ENCODE measurements at regions not wholly inside any gene's neighbourhood (a gene's known extent, or its start where the extent isn't known, plus 50 kb on each side); places are given as distances from the start of the nearest gene placed in this dataset.
"Not testable (repeated sequence)": the region's sequence is repeated elsewhere in the genome, so short reads cannot be mapped to it uniquely, and the experiment has no call there.

DNA sequence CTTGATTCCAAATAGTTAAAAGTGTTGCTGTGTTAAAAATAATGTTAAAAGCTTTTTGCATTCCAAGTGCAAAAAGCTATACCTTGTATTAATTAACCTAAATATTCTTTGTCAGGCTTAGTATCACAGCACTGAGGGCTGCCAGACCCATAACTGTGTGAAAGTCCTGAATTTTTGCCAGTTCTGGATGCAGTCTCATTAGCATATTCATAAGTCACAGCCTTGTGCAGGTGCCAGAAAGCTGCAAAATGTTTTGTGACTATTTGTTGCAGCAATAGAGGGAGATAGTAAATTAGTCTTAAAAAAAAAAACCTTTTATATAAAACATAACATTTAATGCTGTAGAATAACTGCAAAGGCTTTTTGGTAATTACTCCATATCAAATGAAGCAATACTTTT lies 56.6 kb downstream of the SLITRK1 start:
- peak; percentile 90 for FAIRE-seq
- peak; percentile 3 to 12 for DNase-seq (ENCODE audit: low spot score in 2 of 2)

DNA sequence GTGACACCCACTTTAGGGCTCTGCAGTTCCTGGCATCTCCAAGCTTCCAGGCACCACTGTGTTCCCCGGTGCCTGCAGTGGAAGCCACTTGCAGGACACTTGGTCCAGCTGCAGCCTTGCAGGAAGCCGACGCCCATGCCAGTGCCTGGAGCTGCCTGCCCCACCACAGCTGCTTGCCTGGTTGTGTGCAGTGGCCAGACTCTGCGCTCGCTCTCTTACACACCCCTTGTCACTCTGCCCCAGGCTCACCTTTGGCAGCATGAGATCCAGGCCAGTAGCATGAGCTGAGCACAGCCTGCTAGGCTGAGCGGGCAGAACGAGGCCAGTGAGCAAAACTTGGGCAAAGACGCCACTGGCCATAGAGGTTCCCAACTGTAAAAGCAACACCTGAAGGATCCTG lies 57.7 kb downstream of the SLITRK1 start:
- no peak for DNase-seq (ENCODE audit: low spot score in 2 of 2)
- no peak for FAIRE-seq

DNA sequence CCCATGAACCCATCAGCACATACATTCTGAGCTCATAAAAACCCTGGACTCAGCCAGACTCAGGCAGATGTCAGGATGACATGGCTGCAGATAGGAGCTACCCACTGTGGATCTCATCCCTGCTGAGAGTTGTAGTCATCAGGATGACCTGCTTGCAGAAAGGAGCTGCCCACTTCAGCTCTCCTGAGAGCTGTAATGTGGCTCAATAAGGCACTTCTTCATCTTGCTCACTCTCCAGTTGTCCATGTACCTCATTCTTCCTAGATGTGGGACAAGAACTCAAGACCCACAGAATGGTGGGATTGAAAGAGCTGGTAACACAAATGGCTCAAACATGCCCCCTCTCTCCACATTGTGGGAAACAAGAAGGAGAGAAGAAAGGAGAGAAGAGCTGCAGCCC lies 58.2 kb downstream of the SLITRK1 start:
- no peak for FAIRE-seq
- no peak for DNase-seq (ENCODE audit: low spot score in 2 of 2)

DNA sequence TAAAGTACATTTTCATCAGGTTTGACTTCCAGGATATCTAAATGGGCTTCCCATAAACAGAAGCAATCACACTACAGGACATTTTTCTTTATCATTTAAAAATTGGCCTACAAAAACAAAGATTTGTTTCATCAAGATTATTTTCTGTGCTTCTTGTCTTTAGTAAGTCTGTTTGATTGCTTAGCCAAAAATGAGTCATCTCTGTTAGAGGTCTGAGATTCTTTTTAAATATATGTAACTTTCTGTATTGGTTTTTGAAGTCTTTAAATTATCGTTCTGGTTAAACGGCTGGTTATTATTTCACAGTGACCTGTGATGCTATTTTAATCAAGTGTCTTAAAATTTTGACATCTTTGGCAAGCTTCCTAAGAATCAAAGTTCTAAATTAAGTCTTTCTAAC lies 62.7 kb downstream of the SLITRK1 start:
- no peak for FAIRE-seq

DNA sequence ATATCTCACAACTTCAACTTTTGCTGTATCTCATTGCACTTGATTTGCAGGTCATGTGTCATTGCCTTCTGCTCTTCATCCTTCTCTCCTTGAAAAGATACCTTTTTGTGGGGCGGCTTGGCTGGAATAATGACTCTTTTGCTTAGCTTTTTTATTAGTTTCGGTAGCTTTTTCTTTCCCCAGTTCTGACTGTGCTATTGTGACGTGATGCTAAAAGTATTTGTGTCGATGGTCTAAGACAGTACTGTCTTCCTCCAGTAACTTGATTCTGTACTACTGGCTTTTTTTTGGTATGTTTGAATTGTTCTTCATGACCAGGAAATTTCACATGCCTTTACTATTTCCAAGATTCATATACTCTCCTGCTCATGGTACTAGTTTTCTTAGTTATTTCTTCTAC lies 63.1 kb downstream of the SLITRK1 start:
- no peak for FAIRE-seq
- DNase-seq (ENCODE audit: low spot score in 2 of 2): no peak

More for the DNA sequence above, 62.7 kb downstream of the SLITRK1 start:
- no peak for DNase-seq (ENCODE audit: low spot score in 2 of 2)

DNA sequence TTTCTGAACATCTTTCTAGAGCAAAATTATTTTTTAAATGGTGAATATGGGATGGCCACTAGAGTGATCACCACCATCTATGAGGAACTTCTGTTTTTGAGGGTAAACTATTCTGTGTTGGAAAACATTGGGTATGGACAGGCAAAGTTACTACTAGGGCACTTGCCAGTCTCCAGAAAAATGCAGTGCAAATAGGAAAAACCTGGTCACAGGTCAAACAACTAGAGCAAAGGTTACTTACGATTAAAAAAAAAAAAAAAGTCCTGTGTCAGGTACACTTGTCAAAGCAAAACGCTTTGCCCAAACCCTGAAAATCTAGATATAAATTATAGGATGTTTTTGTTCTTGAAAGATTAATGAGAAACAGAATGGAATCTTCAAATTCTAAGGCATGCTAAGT lies 66.2 kb downstream of the SLITRK1 start:
- no peak for FAIRE-seq
- no peak for DNase-seq (ENCODE audit: low spot score in 2 of 2)

DNA sequence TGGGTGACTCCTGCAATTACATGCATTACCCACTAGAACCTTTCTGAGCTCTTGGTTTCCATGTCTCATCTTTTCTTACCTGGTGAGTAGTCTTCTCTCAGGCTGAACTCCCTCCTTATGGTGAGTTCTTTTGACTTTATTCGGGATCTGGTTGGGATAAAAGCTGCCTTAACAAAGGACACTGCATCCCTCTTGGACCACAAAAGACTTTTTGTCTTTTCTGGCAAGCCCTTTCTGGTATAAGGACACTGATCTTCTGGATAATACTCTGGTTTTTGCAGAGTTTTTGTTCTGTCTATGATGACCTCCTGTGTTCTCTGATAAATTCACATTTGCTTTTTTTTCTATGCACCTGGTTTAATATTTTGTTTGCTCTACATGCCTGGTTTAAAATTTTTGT lies 66.7 kb downstream of the SLITRK1 start:
- no peak for DNase-seq (ENCODE audit: low spot score in 2 of 2)
- FAIRE-seq: no peak

DNA sequence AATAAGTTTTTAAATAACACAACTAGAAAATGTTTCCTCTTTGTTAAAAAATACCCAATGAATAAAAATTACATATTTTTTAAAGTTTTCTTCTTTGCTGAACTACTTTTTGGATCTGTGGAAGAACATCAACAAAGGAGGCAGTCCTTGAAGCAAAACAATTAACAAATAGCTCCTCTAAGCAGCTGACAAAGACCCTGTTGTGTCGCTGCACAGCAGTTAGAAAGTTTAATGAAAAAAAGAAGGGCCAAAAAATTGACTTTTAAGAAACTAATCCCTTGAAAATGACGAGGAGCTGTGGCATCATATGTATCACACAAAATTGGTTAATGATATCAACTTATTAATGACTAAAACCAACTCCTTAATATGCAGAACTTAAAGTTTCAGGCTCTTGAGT lies 72.1 kb downstream of the SLITRK1 start:
- FAIRE-seq (no peak), DNase-seq (ENCODE audit: low spot score in 2 of 2) (no peak)

DNA sequence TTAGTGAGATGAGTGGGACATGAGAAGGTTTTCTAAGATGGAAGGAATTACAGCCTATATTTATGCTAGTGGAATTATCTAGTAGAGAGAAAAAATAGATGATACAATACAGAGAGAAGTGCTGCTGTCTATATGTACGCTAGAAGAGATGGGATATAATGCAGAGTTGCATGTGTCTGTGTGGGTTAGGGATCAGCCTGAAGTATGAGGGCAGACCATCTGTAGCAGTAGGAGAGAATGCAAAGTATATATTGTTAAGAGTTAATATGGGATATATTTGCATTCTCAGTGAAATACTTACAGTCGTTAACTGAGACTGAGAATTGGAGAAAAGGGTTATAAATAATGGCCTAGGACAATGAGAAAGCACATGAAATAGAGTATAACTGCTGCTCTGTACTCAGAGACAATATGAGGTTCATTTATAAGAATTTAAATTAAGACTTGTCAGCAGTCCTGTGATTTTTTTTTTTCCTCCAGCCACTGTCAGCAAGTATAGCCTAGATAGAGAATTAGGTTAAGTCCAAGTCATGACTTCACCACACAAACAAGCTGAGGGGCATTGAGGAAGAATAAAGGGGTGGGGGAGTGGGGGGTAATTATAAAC lies 77.8 kb downstream of the SLITRK1 start:
- DNase-seq (ENCODE audit: low spot score in 2 of 2) (no peak), FAIRE-seq (no peak)

DNA sequence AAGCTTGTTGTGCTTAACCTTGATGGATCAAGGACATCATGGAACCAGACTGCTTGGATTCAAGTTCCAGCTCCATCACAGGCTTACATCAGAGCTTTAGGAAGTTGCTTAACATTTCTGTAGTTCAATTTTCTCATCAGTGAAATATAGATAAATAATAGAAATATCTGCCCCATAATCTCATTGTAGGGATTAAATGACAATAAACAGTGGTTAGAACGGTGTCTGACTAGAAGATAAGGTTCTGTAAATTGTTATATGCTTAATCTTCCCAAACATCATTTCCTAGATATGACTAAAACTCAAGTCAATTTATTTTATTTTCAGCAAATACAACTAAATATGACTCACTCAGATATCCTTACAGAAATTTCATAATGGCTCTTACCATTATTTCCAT lies 83.5 kb downstream of the SLITRK1 start:
- FAIRE-seq (no peak), DNase-seq (ENCODE audit: low spot score in 2 of 2) (no peak)

DNA sequence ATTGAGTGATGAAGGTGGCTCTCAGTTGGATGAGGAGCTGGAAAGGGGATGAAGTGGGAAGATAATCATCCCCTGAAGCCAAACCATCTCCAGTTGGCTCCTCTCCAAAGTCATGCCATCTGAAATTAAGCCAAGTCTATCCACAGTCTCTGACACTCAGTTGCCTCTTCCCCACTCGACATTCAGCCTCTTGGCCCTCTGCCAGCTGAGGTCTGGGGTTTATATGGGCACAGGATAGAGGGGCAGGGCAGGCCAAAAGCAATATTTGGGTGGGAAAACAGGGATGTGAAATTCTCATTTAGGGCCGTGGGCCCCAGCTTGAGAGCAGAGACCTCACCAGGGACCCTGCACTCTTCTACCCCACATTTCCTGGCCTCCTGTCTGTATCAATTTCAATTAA lies 85.9 kb downstream of the SLITRK1 start:
- no peak for FAIRE-seq
- DNase-seq (ENCODE audit: low spot score in 2 of 2): no peak

DNA sequence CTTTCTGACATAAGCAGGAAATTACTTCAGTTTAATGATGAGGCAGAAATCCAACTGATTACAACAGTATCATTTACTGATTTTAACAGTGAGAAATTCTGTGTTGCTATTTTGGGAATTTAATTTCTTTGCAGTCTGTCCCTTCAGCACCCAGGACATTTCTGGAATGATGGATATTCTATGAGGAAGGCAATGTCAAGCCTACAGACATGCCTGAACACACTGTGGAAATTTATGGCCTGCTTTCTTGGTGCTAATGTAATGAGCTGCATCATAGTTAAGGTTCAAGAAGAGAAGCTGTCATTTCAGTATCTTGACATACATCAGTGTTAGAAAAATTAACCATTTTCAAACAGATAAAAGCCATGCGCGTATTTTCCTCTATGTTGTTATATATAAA lies 87.7 kb downstream of the SLITRK1 start:
- DNase-seq (ENCODE audit: low spot score in 2 of 2): no peak
- no peak for FAIRE-seq

DNA sequence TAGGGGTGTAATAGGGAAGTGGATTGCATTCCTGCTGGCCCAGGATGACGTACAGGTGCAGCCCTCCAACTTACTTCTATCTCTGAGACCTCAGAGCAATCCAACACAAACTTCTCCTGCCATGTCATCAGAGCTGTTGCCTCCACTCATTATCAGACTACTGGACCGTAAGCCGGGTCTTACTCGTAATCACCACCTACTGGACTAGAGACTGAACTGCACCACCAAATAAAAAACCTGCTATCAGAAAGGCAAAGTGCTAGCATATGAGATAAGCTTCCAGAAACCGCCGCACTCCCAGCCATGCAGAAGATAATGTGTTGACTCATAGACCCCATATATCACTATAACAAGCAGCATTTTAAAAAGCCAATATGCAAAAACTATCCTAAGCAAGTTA lies 102.0 kb downstream of the SLITRK1 start:
- FAIRE-seq (no peak), DNase-seq (ENCODE audit: low spot score in 2 of 2) (no peak)

DNA sequence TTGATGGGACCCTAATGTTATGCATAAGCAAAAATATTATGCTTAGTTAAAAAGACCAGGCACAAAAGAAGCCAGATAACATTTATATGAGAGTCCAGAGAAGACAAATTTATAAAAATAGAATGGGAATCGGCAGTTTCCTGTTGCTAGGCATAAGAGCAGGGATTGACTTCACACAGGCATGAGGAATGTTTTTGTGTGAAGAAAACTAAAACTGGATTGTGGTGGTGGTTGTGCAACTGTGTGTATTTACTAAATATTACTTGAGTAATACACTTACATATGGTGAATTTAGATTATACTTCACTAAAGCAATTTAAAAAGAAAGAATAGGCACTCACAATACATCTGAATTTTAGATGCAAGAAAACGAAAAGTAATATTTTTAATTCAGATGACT lies 108.3 kb downstream of the SLITRK1 start:
- no peak for DNase-seq (ENCODE audit: low spot score in 2 of 2)
- no peak for FAIRE-seq

DNA sequence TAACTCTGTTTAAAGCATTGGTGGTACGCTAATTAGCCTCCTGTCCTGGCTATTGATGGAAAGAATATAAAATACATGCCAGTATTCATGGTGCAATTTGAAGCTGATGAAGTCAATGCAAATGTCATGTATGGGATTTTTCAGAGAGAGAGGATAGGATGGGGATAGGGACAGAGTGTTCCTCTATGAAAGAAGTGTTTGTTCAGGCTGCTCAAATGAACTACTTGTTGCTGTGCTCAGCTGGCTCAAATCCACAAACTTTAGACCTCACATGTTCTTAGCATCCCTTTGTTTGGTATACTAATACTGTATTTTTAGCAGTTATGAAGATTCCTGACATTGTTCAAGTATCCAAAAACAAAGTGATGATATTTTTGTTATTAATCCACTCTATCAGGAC lies 116.5 kb downstream of the SLITRK1 start:
- FAIRE-seq: peak; percentile 83

DNA sequence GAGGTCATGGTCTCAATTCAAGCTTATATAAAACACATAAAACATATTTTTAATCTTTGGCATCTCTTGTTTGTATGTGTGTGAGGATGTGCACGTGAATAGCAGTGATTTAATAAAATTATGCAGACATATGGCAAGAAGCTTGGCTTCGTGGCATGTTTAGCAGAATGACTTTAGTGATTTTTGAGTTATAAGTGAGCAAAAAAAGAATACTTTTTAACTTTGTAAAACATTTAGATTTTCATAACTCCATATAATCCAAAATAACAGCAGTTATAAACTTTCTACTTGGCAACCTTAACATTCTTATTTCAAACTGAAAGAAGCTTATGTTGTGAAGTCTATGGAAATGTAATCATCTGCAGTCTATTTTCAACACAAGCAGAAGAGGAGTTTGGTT lies 120.6 kb downstream of the SLITRK1 start:
- FAIRE-seq: no peak
- no peak for DNase-seq (ENCODE audit: low spot score in 2 of 2)

More for the DNA sequence above, 116.5 kb downstream of the SLITRK1 start:
- peak; percentile 3 to 20 for DNase-seq (ENCODE audit: low spot score in 2 of 2)

DNA sequence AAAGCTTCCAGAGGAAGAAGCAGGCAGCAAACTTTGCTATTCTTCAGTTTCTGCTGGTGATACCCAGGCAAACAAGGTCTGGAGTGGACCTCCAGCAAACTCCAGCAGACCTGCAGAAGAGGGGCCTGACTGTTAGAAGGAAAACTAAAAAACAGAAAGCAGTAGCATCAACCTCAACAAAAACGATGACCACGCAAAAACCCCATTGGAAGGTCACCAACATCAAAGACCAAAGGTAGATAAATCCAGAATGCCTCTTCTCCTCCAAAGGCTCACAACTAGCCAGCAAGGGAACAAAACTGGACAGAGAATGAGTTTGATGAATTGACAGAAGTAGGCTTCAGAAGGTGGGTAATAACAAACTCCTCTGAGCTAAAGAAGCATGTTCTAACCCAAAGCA lies 127.1 kb downstream of the SLITRK1 start:
- DNase-seq (ENCODE audit: low spot score in 2 of 2); FAIRE-seq: not testable (repeated sequence)

DNA sequence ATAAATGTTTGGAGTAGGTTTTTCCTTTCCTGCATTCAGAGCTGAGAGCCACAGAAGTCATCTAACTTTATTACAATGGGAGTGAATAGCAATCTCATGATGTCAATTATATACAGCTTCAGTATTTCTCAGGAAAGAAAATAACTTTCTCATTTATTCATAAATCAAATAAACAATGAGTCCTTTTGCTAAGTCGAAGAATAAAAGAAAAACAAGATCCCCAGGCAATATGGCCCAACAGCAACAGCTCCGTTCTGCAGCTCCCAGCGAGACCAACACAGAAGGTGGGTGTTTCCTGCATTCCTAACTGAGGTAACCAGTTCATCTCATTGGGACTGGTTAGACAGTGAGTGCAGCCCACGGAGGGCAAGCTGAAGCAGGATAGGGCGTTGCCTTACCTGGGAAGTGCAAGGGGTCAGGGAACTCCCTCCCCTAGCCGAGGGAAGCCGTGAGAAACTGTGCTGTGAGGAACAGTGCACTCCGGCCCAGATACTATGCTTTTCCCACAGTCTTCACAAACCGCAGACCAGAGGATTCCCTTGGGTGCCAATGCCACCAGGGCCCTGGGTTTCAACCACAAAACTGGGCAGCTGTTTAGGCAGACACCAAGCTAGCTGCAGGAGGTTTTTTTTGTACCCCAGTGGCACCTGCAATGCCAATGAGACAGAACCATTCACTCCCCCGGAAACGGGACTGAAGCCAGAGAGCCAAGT lies 128.2 kb downstream of the SLITRK1 start:
- DNase-seq (ENCODE audit: low spot score in 2 of 2): no peak

DNA sequence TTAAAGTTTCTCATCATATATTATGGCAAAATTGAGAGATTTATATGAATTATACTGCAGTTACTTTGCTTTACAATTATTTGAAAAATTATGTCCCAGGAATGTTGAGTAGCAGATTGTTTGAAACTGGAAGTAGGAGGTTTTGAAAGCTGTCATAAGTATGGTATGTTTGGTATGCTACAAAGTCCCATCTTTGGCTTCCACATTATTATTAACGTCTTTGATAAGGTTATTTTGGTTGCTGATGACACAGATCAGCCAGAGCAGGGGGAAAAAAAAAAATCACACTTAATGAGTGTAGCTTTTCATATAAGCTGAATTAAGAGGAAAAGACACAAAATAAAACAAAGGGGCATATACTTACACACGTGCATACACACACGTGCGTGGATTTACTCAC lies 130.1 kb downstream of the SLITRK1 start:
- FAIRE-seq (no peak), DNase-seq (ENCODE audit: low spot score in 2 of 2) (no peak)

More for the DNA sequence above, 128.2 kb downstream of the SLITRK1 start:
- FAIRE-seq: no peak

DNA sequence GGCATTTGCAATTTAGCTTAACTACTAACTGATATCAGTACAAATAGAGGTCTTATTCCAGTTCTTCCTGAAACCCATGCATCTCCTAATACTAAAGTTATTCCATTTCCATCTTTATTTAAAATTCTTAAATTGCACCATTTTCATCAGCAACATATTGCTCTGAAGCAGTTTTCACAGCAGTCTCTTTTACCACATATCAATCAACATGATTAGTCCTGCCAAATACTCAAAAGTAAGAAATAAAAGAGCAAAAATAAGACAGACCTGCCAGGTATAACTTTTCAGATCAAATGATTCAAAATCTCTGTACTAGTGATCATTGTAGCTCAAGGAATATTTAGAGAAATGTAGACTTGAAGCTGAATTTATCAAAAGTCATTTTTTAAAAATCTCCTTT lies 141.7 kb downstream of the SLITRK1 start:
- FAIRE-seq: no peak

DNA sequence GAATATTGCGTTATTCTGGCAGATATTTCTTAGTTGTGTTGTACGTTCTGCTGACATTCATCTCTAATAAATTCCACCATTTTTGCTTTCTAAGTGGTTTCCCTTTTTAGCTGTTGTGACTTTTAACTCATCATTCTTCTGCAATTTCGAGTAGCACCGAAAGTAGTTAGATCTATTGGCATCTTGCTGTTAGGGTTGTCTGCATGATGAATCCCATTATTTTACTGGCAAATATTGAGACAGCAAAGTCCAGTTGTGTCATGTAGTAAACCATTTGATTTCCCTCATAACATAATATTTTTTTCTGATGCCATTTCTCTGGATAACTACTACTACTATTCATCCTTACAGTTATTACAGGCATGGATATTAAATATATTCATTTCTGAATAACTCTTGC lies 143.9 kb downstream of the SLITRK1 start:
- FAIRE-seq: no peak
- DNase-seq (ENCODE audit: low spot score in 2 of 2): no peak

More for the DNA sequence above, 141.7 kb downstream of the SLITRK1 start:
- no peak for DNase-seq (ENCODE audit: low spot score in 2 of 2)

DNA sequence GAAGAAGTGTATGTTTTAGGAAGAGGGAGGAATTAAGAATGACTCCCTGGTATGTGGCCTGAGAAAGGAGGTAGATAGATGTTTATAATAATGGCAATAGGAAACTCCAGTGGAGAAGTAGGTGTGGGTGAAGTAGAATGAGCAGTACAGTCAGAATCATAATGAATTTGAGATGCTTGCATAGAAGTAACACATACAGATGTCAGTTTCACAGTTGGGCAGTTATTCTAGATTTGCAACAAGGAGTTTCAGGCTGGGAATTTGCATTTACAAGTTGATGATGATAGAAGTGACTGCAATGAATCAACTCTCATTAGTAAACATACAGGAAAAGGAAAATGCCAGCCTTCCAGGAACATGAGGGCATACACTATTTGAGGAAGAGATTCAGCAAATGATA lies 149.0 kb downstream of the SLITRK1 start:
- FAIRE-seq: no peak
- no peak for DNase-seq (ENCODE audit: low spot score in 2 of 2)

Data from frontal cortex (tissue), 3 donors.